Astrocyte of the spinal cord (primary cell): ENCODE measurements at regions not wholly inside any gene's neighbourhood (a gene's known extent, or its start where the extent isn't known, plus 50 kb on each side); places are given as distances from the start of the nearest gene placed in this dataset.

Experiments
- DNase-seq: peaks from one replicate; pipeline ENCODE4 v3.0.0; 2011; ENCODE audit warnings: low read depth, low spot score
- H3K4me3 ChIP-seq: 2 replicates; pipeline ENCODE4 v1.5.1; 2011; ENCODE audit warnings: low read depth, mild to moderate bottlenecking, low read length, moderate library complexity
- CTCF ChIP-seq: IDR thresholded peaks from 2 replicates; pipeline ENCODE4 v1.5.1; 2012; ENCODE audit warnings: low read depth, mild to moderate bottlenecking, low read length, inconsistent platforms
- in situ Hi-C: cut with HindIII; loops from 2 replicates; pipeline ENCODE4 v1.10.0; 2017; ENCODE audit warnings: low sequenced_read_pairs

- H3K4me3 ChIP-seq: no peak overlapping the region
- DNase-seq: no peak
- in situ Hi-C loops: no loop called here
- no peak for TF ChIP-seq CTCF
Observed at GRCh38 chr3:14258906-14259904, 80.6 kb downstream of the LSM3 start.

- no peak for TF ChIP-seq CTCF
- no peak overlapping the region for H3K4me3 ChIP-seq
- in situ Hi-C loops: no loop called here
- DNase-seq: no peak
Observed at GRCh38 chr3:14260463-14260862, 81.8 kb downstream of the LSM3 start.

GRCh38 chr3:14261229-14261628 is 82.6 kb downstream of the LSM3 start:
- no peak overlapping the region for H3K4me3 ChIP-seq
- peak; percentile 98 for TF ChIP-seq CTCF
- in situ Hi-C loops: no loop called here
- DNase-seq: peak; percentile 75

- no peak for TF ChIP-seq CTCF
- in situ Hi-C loops: no loop called here
- H3K4me3 ChIP-seq: no peak overlapping the region
- DNase-seq: no peak
Observed at GRCh38 chr3:14262212-14262611, 83.6 kb downstream of the LSM3 start.

- no peak overlapping the region for H3K4me3 ChIP-seq
- DNase-seq: no peak
- in situ Hi-C loops: no loop called here
- no peak for TF ChIP-seq CTCF
Observed at GRCh38 chr3:14262867-14263266, 84.2 kb downstream of the LSM3 start.

- TF ChIP-seq CTCF: no peak
- no peak for DNase-seq
- in situ Hi-C loops: no loop called here
- H3K4me3 ChIP-seq: no peak overlapping the region
Observed at GRCh38 chr3:14263317-14264005, 84.8 kb downstream of the LSM3 start.
